ENCODE measurements at regions not wholly inside any gene's neighbourhood (a gene's known extent, or its start where the extent isn't known, plus 50 kb on each side); places are given as distances from the start of the nearest gene placed in this dataset.

GRCh38 chr16:31819948-31820347, 53.7 kb upstream of the ZNF267 start:
- no peaks in the 10 kb centered on the region for H3K4me1 ChIP-seq (ENCODE audit: insufficient read depth, low read length, severe bottlenecking)
- H3K79me2 ChIP-seq (ENCODE audit: insufficient read depth, low read length): no peaks in the 10 kb centered on the region
- H3K9me2 ChIP-seq (ENCODE audit: low read depth, low read length): no peaks in the 10 kb centered on the region
- TF ChIP-seq CTCF (IDR thresholded peaks at IDR 0.05; ENCODE audit: low read length): no peak
- no peak for TF ChIP-seq EZH2 (IDR thresholded peaks at IDR 0.05; ENCODE audit: borderline replicate concordance, low read length)
- no peak overlapping the region for H3K27ac ChIP-seq (ENCODE audit: low read depth, low read length, poor library complexity, severe bottlenecking)
- no peaks in the 10 kb centered on the region for H4K20me1 ChIP-seq (ENCODE audit: insufficient read depth, low read length)
- H3K27me3 ChIP-seq (ENCODE audit: insufficient read depth, low read length): no peaks in the 10 kb centered on the region
- no peak overlapping the region for H3K4me3 ChIP-seq (ENCODE audit: low read depth, low read length, poor library complexity, severe bottlenecking)
- no peak overlapping the region for H3K9ac ChIP-seq (ENCODE audit: low read length)
- no peaks in the 10 kb centered on the region; the same call in 1 of the 2 replicates for H3K36me3 ChIP-seq (ENCODE audit: insufficient read depth, low read length)
- no peak overlapping the region for H3K4me2 ChIP-seq (ENCODE audit: low read length)
- no peaks in the 10 kb centered on the region for H3K9me3 ChIP-seq (ENCODE audit: low read length)
- no peaks in the 10 kb centered on the region for H3F3A ChIP-seq (ENCODE audit: insufficient read depth, low read length)
- no peak overlapping the region for H2AFZ ChIP-seq (ENCODE audit: low read length)
